Neuronal stem cell (in vitro differentiated cells): ENCODE measurements at regions not wholly inside any gene's neighbourhood (a gene's known extent, or its start where the extent isn't known, plus 50 kb on each side); places are given as distances from the start of the nearest gene placed in this dataset.

Source experiments
- DNase-seq: peaks from one replicate; pipeline ENCODE4 v3.0.0-alpha.2; 2013; ENCODE audit warnings: low spot score
- H2AFZ ChIP-seq: one replicate; pipeline ENCODE4 v1.6.1; 2013; ENCODE audit warnings: mild to moderate bottlenecking, low read length, inconsistent platforms
- H2AK5ac ChIP-seq: 2 replicates; pipeline ENCODE4 v1.6.1; 2013; ENCODE audit warnings: low read depth, mild to moderate bottlenecking, inconsistent platforms, low read length, moderate library complexity, mixed read lengths
- H2BK120ac ChIP-seq: 2 replicates; pipeline ENCODE4 v1.6.1; 2013; ENCODE audit warnings: low read depth, mild to moderate bottlenecking, inconsistent platforms, low read length, moderate library complexity, mixed read lengths
- H2BK12ac ChIP-seq: one replicate; pipeline ENCODE4 v1.6.1; 2013; ENCODE audit warnings: low read length, inconsistent platforms
- H2BK15ac ChIP-seq: 2 replicates; pipeline ENCODE4 v1.6.1; 2013; ENCODE audit warnings: mild to moderate bottlenecking, low read length, inconsistent platforms, mixed read lengths
- H2BK5ac ChIP-seq: one replicate; pipeline ENCODE4 v1.6.1; 2013; ENCODE audit warnings: inconsistent platforms, mild to moderate bottlenecking, low read length, moderate library complexity
- H3K14ac ChIP-seq: one replicate; pipeline ENCODE4 v1.6.1; 2013; ENCODE audit warnings: low read length, inconsistent platforms
- H3K18ac ChIP-seq: 2 replicates; pipeline ENCODE4 v1.6.1; 2013; ENCODE audit warnings: low read length, inconsistent platforms
- H3K23ac ChIP-seq: 2 replicates; pipeline ENCODE4 v1.6.1; 2013; ENCODE audit warnings: low read depth, mild to moderate bottlenecking, mixed read lengths, low read length, inconsistent platforms; ENCODE audit not compliant: poor library complexity
- H3K27ac ChIP-seq: replicated peaks from 3 replicates; pipeline ENCODE4 v1.5.1; 2013; ENCODE audit warnings: low read length, inconsistent platforms
- H3K27me3 ChIP-seq, 3 experiments: 2 replicates each; pipeline ENCODE4 v1.6.1; 2013; ENCODE audit warnings: low read length in 3 of 3, mild to moderate bottlenecking in 2 of 3, inconsistent platforms in 1 of 3, low read depth in 1 of 3, mixed read lengths in 1 of 3, moderate library complexity in 1 of 3; ENCODE audit not compliant: control insufficient read depth in 3 of 3, insufficient read depth in 3 of 3
- H3K36me3 ChIP-seq, 2 donors: replicated peaks in 1 of 2; 2 replicates each; pipeline ENCODE4 v1.6.1; 2013; ENCODE audit warnings: low read length in 2 of 2; ENCODE audit not compliant: control insufficient read depth in 2 of 2, insufficient read depth in 2 of 2
- H3K4ac ChIP-seq: 2 replicates; pipeline ENCODE4 v1.6.1; 2013; ENCODE audit warnings: inconsistent platforms, mild to moderate bottlenecking, low read length, moderate library complexity
- H3K4me1 ChIP-seq, 2 donors: 1 replicate in 1 of 2; 2 replicates in 1 of 2; pipeline ENCODE4 v1.6.1; 2013; ENCODE audit warnings: low read length in 2 of 2, low read depth in 1 of 2; ENCODE audit not compliant: control insufficient read depth in 2 of 2, insufficient read depth in 1 of 2
- H3K4me2 ChIP-seq: one replicate; pipeline ENCODE4 v1.6.1; 2013; ENCODE audit warnings: mild to moderate bottlenecking, low read length, inconsistent platforms; ENCODE audit not compliant: insufficient read depth, poor library complexity, severe bottlenecking
- H3K4me3 ChIP-seq, 2 donors: 2 replicates each; pipeline ENCODE4 v1.5.1; 2013; ENCODE audit warnings: low read length in 2 of 2, mild to moderate bottlenecking in 2 of 2, inconsistent platforms in 1 of 2, moderate library complexity in 1 of 2
- H3K79me1 ChIP-seq: one replicate; pipeline ENCODE4 v1.6.1; 2013; ENCODE audit warnings: low read depth, mild to moderate bottlenecking, inconsistent platforms, low read length, moderate library complexity
- H3K9ac ChIP-seq: one replicate; pipeline ENCODE4 v1.6.1; 2013; ENCODE audit warnings: mild to moderate bottlenecking, low read depth, low read length, inconsistent platforms; ENCODE audit not compliant: poor library complexity
- H3K9me3 ChIP-seq, 2 donors: replicated peaks in 1 of 2; 2 replicates each; pipeline versions ENCODE3 to v1.6.1; 2013; ENCODE audit warnings: low read length in 2 of 2, mild to moderate bottlenecking in 2 of 2, inconsistent platforms in 1 of 2, low read depth in 1 of 2, mixed read lengths in 1 of 2, moderate library complexity in 1 of 2; ENCODE audit not compliant: control insufficient read depth in 2 of 2, insufficient read depth in 1 of 2
- H4K8ac ChIP-seq: one replicate; pipeline ENCODE4 v1.6.1; 2013; ENCODE audit warnings: low read depth, mild to moderate bottlenecking, inconsistent platforms, low read length, moderate library complexity
- H4K91ac ChIP-seq: one replicate; pipeline ENCODE4 v1.6.1; 2013; ENCODE audit warnings: low read length, low read depth, mild to moderate bottlenecking, inconsistent platforms; ENCODE audit not compliant: poor library complexity
- WGBS, 2 donors: extraction: QIAGEN DNeasy Blood & Tissue Kit; methylation state at CpG; one replicate each; pipeline ENCODE4 v1.1.7; 2013; ENCODE audit warnings: missing lambda C conversion rate in 2 of 2, mixed read lengths in 1 of 2; ENCODE audit not compliant: insufficient read length in 2 of 2, insufficient replicate concordance in 1 of 2; ENCODE audit errors: extremely low coverage in 2 of 2; 5-methylcytosine and 5-hydroxymethylcytosine counted together

DNA sequence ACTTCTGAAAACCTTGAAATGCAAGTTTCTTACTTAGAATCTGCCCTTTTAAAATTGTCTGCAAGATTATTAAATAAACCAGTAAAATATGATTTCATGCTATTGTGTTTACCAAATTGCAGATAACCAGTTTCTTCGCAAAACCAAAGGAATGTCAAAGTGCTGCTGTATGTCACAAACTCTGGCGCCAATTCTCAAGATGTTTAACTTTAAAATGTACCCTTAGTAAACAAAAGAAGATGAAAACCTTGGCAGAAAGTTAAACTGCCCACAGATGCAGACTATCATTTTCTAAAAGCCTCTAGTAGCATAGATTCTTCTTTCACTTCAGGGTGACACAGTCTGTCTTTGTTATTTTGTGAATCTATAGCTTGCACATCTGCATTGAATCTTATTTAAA is 189.2 kb downstream of the SLITRK6 start:
- H4K8ac ChIP-seq: no peak overlapping the region
- H2BK5ac ChIP-seq: no peak overlapping the region
- H3K9me3 ChIP-seq: no peaks in the 10 kb centered on the region
- no peak overlapping the region for H2BK12ac ChIP-seq
- H3K4me1 ChIP-seq: no peaks in the 10 kb centered on the region
- H3K27me3 ChIP-seq: no peaks in the 10 kb centered on the region
- no peak overlapping the region for H3K27ac ChIP-seq
- H3K4me3 ChIP-seq: no peak overlapping the region
- H2BK15ac ChIP-seq: no peak overlapping the region
- H3K4ac ChIP-seq: no peak overlapping the region
- H3K14ac ChIP-seq: no peak overlapping the region
- no peak overlapping the region for H2BK120ac ChIP-seq
- H2AK5ac ChIP-seq: no peak overlapping the region
- no peaks in the 10 kb centered on the region for H3K36me3 ChIP-seq
- H3K4me2 ChIP-seq: no peak overlapping the region
- H2AFZ ChIP-seq: no peak overlapping the region
- H4K91ac ChIP-seq: no peak overlapping the region
- no peaks in the 10 kb centered on the region for H3K79me1 ChIP-seq
- no peak overlapping the region for H3K18ac ChIP-seq
- H3K23ac ChIP-seq: no peak overlapping the region
- no peak overlapping the region for H3K9ac ChIP-seq
- no peak for DNase-seq
- WGBS, 2 donors: no CpG with 5 or more reads among the region's 2 CpGs

- no CpG with 5 or more reads among the region's 7 CpGs for WGBS, 2 donors
- Histone ChIP-seq H2AFZ (no peak overlapping the region), H3K4ac (no peak overlapping the region), H3K27ac (no peak overlapping the region), H2BK15ac (no peak overlapping the region), H3K4me2 (no peak overlapping the region), H2BK120ac (no peak overlapping the region), H4K91ac (no peak overlapping the region), H2BK5ac (no peak overlapping the region), H2BK12ac (no peak overlapping the region), H3K4me1 (no peaks in the 10 kb centered on the region), H4K8ac (no peak overlapping the region), H3K18ac (no peak overlapping the region), H3K23ac (no peak overlapping the region), H3K4me3 (no peak overlapping the region), H3K36me3 (no peaks in the 10 kb centered on the region), H3K9ac (no peak overlapping the region), H3K14ac (no peak overlapping the region), H2AK5ac (no peak overlapping the region), H3K9me3 (no peaks in the 10 kb centered on the region), H3K79me1 (no peaks in the 10 kb centered on the region), H3K27me3 (no peaks in the 10 kb centered on the region)
- no peak for DNase-seq
Observed at GRCh38 chr13:85608255-85608829, 190.9 kb downstream of the SLITRK6 start.

- Histone ChIP-seq H4K91ac (no peak overlapping the region), H2AFZ (no peak overlapping the region), H3K27ac (no peak overlapping the region), H3K9me3 (no peaks in the 10 kb centered on the region), H2BK120ac (no peak overlapping the region), H4K8ac (no peak overlapping the region), H3K4me2 (no peak overlapping the region), H3K27me3 (no peaks in the 10 kb centered on the region), H3K14ac (no peak overlapping the region), H3K79me1 (no peaks in the 10 kb centered on the region), H2BK12ac (no peak overlapping the region), H3K36me3 (no peaks in the 10 kb centered on the region), H3K4me1 (no peaks in the 10 kb centered on the region), H3K23ac (no peak overlapping the region), H2BK15ac (no peak overlapping the region), H2AK5ac (no peak overlapping the region), H2BK5ac (no peak overlapping the region), H3K18ac (no peak overlapping the region), H3K4me3 (no peak overlapping the region), H3K9ac (no peak overlapping the region), H3K4ac (no peak overlapping the region)
- no peak for DNase-seq
- no CpG with 5 or more reads among the region's 1 CpG for WGBS, 2 donors
Observed at GRCh38 chr13:85603735-85604134, 195.5 kb downstream of the SLITRK6 start.

- Histone ChIP-seq H4K8ac (no peak overlapping the region), H3K4me3 (no peak overlapping the region), H2BK120ac (no peak overlapping the region), H3K4ac (no peak overlapping the region), H2AFZ (no peak overlapping the region), H3K14ac (no peak overlapping the region), H3K4me1 (no peaks in the 10 kb centered on the region), H2BK15ac (no peak overlapping the region), H3K27me3 (no peaks in the 10 kb centered on the region), H3K9me3 (no peaks in the 10 kb centered on the region), H3K18ac (no peak overlapping the region), H3K27ac (no peak overlapping the region), H3K9ac (peak overlapping the region; percentile 60), H3K79me1 (no peaks in the 10 kb centered on the region), H2BK12ac (no peak overlapping the region), H3K36me3 (no peaks in the 10 kb centered on the region), H2BK5ac (no peak overlapping the region), H2AK5ac (no peak overlapping the region), H3K4me2 (no peak overlapping the region), H3K23ac (no peak overlapping the region), H4K91ac (no peak overlapping the region)
- DNase-seq: no peak
- WGBS, 2 donors: no CpG with 5 or more reads among the region's 2 CpGs
Observed at GRCh38 chr13:85601526-85601925, 197.7 kb downstream of the SLITRK6 start.
